PFSK-1 (cell line): ENCODE measurements at regions not wholly inside any gene's neighbourhood (a gene's known extent, or its start where the extent isn't known, plus 50 kb on each side); places are given as distances from the start of the nearest gene placed in this dataset.

Experiments used
- POLR2AphosphoS5 ChIP-seq: IDR thresholded peaks from 2 replicates; pipeline ENCODE4 v1.6.1; 2012; ENCODE audit warnings: low read depth, mild to moderate bottlenecking, control low read depth, low read length, moderate library complexity
- SIN3A ChIP-seq: IDR thresholded peaks from 2 replicates; pipeline ENCODE4 v1.6.1; 2012; ENCODE audit warnings: mild to moderate bottlenecking, low read length, moderate library complexity, borderline replicate concordance; ENCODE audit not compliant: insufficient read depth

- TF ChIP-seq POLR2AphosphoS5, result no peak
- TF ChIP-seq SIN3A, result no peak
These were observed 733.1 kb downstream of the HDGFL1 start for GRCh38 chr6:23302514-23302913.
